ENCODE measurements at regions not wholly inside any gene's neighbourhood (a gene's known extent, or its start where the extent isn't known, plus 50 kb on each side); places are given as distances from the start of the nearest gene placed in this dataset. TPM values are rescaled to one million over a fixed set of nuclear protein-coding genes. Genes with fewer than 3 reads are reported as not detected.

DNA sequence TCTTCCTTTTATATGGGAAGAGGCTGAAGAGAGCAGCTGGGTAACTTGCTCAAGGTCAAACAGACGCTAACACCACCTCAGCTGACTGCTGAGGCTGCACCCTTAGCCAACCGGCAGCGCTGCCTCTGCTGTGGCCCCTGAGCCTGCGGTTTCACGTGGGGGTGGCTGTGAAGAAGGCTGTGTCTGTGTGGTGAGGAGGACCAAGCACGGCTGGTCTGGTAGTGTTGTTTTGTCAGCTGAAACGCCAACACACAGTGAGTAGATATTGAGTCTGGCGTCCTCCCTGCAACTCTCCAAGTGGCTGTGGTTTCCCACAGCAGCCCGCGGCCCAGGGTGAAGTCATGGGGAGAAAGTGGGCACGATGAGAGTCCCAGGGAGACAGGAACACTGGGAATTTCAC lies 69.6 kb downstream of the THNSL2 start:
- H2AFZ ChIP-seq (ENCODE audit: insufficient read depth, low read depth, low read length, poor library complexity, severe bottlenecking): no peak overlapping the region
- H3K27me3 Mint-ChIP-seq (ENCODE audit: low read depth in 3 of 3): peaks cover 0 to 4% (median 4%) of the 10 kb centered on the region in 3 donors
- no peaks in the 10 kb centered on the region for H3K36me3 Mint-ChIP-seq
- no peak for DNase-seq
- H3K36me3 ChIP-seq (replicated peaks in 1 of 2; ENCODE audit: control insufficient read depth in 1 of 2, insufficient read depth in 2 of 2, low read length in 2 of 2): no peaks in the 10 kb centered on the region
- H3K79me2 ChIP-seq (ENCODE audit: insufficient read depth, low read length): no peaks in the 10 kb centered on the region
- no peaks in the 10 kb centered on the region for H3K4me1 Mint-ChIP-seq
- WGBS (ENCODE audit: insufficient coverage): 95% methylated on average over 5 of the region's 11 CpGs
- peaks cover 5 to 26% (median 11%) of the 10 kb centered on the region in 7 donors for H3K9me3 Mint-ChIP-seq
- H3K4me3 ChIP-seq (replicated peaks in 1 of 3; ENCODE audit: low read depth in 2 of 3, low read length in 3 of 3): no peak overlapping the region
- H3K27ac Mint-ChIP-seq: no peak overlapping the region
- intact Hi-C loops (cut with micrococcal nuclease): no loop called here
- H3K4me3 Mint-ChIP-seq: no peak overlapping the region
- no peak overlapping the region for H3K9ac ChIP-seq (ENCODE audit: insufficient read depth, low read length, poor library complexity, severe bottlenecking)
- H3K4me2 ChIP-seq (replicated peaks; ENCODE audit: extremely low read depth, low read length, poor library complexity, severe bottlenecking): no peak overlapping the region
- no peaks in the 10 kb centered on the region for H3K27me3 ChIP-seq (ENCODE audit: control insufficient read depth in 2 of 2, insufficient read depth in 2 of 2, low read length in 2 of 2)
- TF ChIP-seq, protein P1, sequence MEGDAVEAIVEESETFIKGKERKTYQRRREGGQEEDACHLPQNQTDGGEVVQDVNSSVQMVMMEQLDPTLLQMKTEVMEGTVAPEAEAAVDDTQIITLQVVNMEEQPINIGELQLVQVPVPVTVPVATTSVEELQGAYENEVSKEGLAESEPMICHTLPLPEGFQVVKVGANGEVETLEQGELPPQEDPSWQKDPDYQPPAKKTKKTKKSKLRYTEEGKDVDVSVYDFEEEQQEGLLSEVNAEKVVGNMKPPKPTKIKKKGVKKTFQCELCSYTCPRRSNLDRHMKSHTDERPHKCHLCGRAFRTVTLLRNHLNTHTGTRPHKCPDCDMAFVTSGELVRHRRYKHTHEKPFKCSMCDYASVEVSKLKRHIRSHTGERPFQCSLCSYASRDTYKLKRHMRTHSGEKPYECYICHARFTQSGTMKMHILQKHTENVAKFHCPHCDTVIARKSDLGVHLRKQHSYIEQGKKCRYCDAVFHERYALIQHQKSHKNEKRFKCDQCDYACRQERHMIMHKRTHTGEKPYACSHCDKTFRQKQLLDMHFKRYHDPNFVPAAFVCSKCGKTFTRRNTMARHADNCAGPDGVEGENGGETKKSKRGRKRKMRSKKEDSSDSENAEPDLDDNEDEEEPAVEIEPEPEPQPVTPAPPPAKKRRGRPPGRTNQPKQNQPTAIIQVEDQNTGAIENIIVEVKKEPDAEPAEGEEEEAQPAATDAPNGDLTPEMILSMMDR (IDR thresholded peaks at IDR 0.05): no peak
- H3K27ac ChIP-seq (ENCODE audit: low read depth in 1 of 2, low read length in 2 of 2): no peak overlapping the region
- H4K20me1 ChIP-seq (ENCODE audit: insufficient read depth, low read length): no peaks in the 10 kb centered on the region
- peaks cover 4 to 12% of the 10 kb centered on the region in 2 donors for H3K9me3 ChIP-seq (replicated peaks in 1 of 2; ENCODE audit: control insufficient read depth in 1 of 2, insufficient read depth in 1 of 2, low read length in 2 of 2)
- H3K4me1 ChIP-seq (ENCODE audit: control insufficient read depth in 1 of 2, insufficient read depth in 2 of 2, low read length in 2 of 2): no peaks in the 10 kb centered on the region

DNA sequence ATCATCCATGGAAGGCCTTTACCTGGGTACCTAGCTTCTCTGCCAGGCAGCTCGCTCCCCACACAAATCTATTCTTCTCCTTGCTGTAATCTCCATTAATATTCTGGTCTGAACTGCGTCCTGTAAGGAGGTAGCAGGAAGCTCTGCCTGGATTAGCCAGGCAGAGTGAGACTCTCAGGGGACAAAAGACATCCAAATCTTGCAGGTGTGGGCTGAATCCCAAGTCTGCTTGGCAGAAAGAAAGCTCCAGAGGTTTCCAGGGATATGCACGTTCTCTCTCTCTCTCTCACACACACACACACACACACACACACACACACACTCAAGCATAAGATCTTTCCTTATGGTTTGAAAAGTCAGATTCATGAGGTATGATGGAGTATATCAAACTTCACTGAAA lies 66.5 kb downstream of the THNSL2 start:
- no peak overlapping the region for H3K27ac ChIP-seq (ENCODE audit: low read depth in 1 of 2, low read length in 2 of 2)
- H2AFZ ChIP-seq (ENCODE audit: insufficient read depth, low read depth, low read length, poor library complexity, severe bottlenecking): no peak overlapping the region
- H3K27me3 ChIP-seq (ENCODE audit: control insufficient read depth in 2 of 2, insufficient read depth in 2 of 2, low read length in 2 of 2): no peaks in the 10 kb centered on the region
- H3K36me3 ChIP-seq (replicated peaks in 1 of 2; ENCODE audit: control insufficient read depth in 1 of 2, insufficient read depth in 2 of 2, low read length in 2 of 2): no peaks in the 10 kb centered on the region
- no peaks in the 10 kb centered on the region for H4K20me1 ChIP-seq (ENCODE audit: insufficient read depth, low read length)
- Mint-ChIP-seq H3K36me3 (no peaks in the 10 kb centered on the region), H3K27ac (no peak overlapping the region), H3K9me3 (peaks cover 0 to 7% (median 0%) of the 10 kb centered on the region in 7 donors), H3K4me3 (no peak overlapping the region), H3K4me1 (no peaks in the 10 kb centered on the region), H3K27me3 (ENCODE audit: low read depth in 3 of 3) (peaks cover 0 to 4% (median 1%) of the 10 kb centered on the region in 3 donors)
- TF ChIP-seq, protein P1 (IDR thresholded peaks at IDR 0.05): no peak
- intact Hi-C loops (cut with micrococcal nuclease): no loop called here
- no peak for DNase-seq
- H3K9ac ChIP-seq (ENCODE audit: insufficient read depth, low read length, poor library complexity, severe bottlenecking): no peak overlapping the region
- no CpG with 5 or more reads among the region's 3 CpGs for WGBS (ENCODE audit: insufficient coverage)
- no peak overlapping the region for H3K4me2 ChIP-seq (replicated peaks; ENCODE audit: extremely low read depth, low read length, poor library complexity, severe bottlenecking)
- no peaks in the 10 kb centered on the region for H3K79me2 ChIP-seq (ENCODE audit: insufficient read depth, low read length)
- no peaks in the 10 kb centered on the region for H3K9me3 ChIP-seq (replicated peaks in 1 of 2; ENCODE audit: control insufficient read depth in 1 of 2, insufficient read depth in 1 of 2, low read length in 2 of 2)
- no peak overlapping the region for H3K4me3 ChIP-seq (replicated peaks in 1 of 3; ENCODE audit: low read depth in 2 of 3, low read length in 3 of 3)
- no peaks in the 10 kb centered on the region for H3K4me1 ChIP-seq (ENCODE audit: control insufficient read depth in 1 of 2, insufficient read depth in 2 of 2, low read length in 2 of 2)

Small RNA genes lying in the stretch of these regions (small RNA-seq; reads per million reads assigned to genes)
- gene RF00026 (ENCODE audit: insufficient read length, low read depth) (not detected), gene RNU6-1168P (ENCODE audit: insufficient read length, low read depth) (not detected)

Data from CD14-positive monocyte (primary cell).